Endothelial cell of umbilical vein (primary cell): ENCODE measurements at regions not wholly inside any gene's neighbourhood (a gene's known extent, or its start where the extent isn't known, plus 50 kb on each side); places are given as distances from the start of the nearest gene placed in this dataset.

Experiments used
- BruUV-seq: library from RNA; stranded (reverse); fragments of 400-500 nt; replicated peaks from 2 replicates; lab custom pipeline; 2021; lab: Mats Ljungman, UMichigan
- CTCF ChIA-PET: fragments of 300-600, 350-600 bp; sonication (Branson Sonifier 250); formaldehyde crosslinking; loops from one replicate; lab custom pipeline; 2021; ENCODE audit warnings: antibody characterized with exemption, inconsistent platforms; lab: Charles Lee
- POLR2A ChIA-PET: fragments of 300-600, 350-600 bp; sonication (Branson Sonifier 250); formaldehyde crosslinking; loops from one replicate; lab custom pipeline; 2021; ENCODE audit warnings: antibody characterized with exemption, inconsistent platforms; lab: Charles Lee
- DNase-seq: peaks from one replicate; pipeline ENCODE4 v3.0.0-alpha.2; 2011; ENCODE audit warnings: low read depth, low spot score
- FAIRE-seq: peaks from 2 replicates; lab custom pipeline; 2011; peaks lifted over from hg19 to GRCh38; lab: Jason Lieb, UNC
- H2AFZ ChIP-seq: 2 replicates; pipeline ENCODE4 v1.6.0; 2012; ENCODE audit warnings: low read depth, low read length, control low read depth, inconsistent platforms
- H3K27ac ChIP-seq: 2 replicates; pipeline ENCODE4 v1.5.1; 2011; ENCODE audit warnings: low read depth, mild to moderate bottlenecking, control low read depth, low read length, moderate library complexity; ENCODE audit not compliant: insufficient read depth
- H3K27me3 ChIP-seq, 2 experiments: 2 replicates each; pipeline versions ENCODE4 v1.6.0 to v1.6.1; 2011; ENCODE audit warnings: low read length in 2 of 2, mixed read lengths in 1 of 2; ENCODE audit not compliant: control insufficient read depth in 2 of 2, insufficient read depth in 2 of 2
- H3K36me3 ChIP-seq, 2 experiments: 2 replicates in 1 of 2; 3 replicates in 1 of 2; pipeline ENCODE4 v1.5.1; 2011; ENCODE audit warnings: low read length in 2 of 2, mild to moderate bottlenecking in 1 of 2, moderate library complexity in 1 of 2; ENCODE audit not compliant: control insufficient read depth in 2 of 2, insufficient read depth in 2 of 2; ENCODE audit errors: extremely low read depth in 1 of 2
- H3K4me1 ChIP-seq: 3 replicates; pipeline ENCODE4 v1.5.1; 2011; ENCODE audit warnings: mild to moderate bottlenecking, low read length; ENCODE audit not compliant: control insufficient read depth, insufficient read depth; ENCODE audit errors: extremely low read depth
- H3K4me2 ChIP-seq: 2 replicates; pipeline ENCODE4 v1.6.1; 2011; ENCODE audit warnings: low read length, control low read depth, mixed read lengths; ENCODE audit not compliant: insufficient read depth
- H3K4me3 ChIP-seq, 3 experiments: fragments of 200-600 bp in 1 of 3; sonication (generic), shearing (Covaris generic) in 1 of 3; replicated peaks in 1 of 3; 2 replicates each; pipeline ENCODE4 v1.5.1; 2011 to 2016; ENCODE audit warnings: control low read depth in 3 of 3, low read length in 3 of 3, mild to moderate bottlenecking in 2 of 3, inconsistent platforms in 1 of 3, low read depth in 1 of 3, moderate library complexity in 1 of 3; ENCODE audit not compliant: insufficient read depth in 1 of 3
- H3K79me2 ChIP-seq: 2 replicates; pipeline ENCODE4 v1.6.0; 2012; ENCODE audit warnings: low read length, inconsistent platforms; ENCODE audit not compliant: control insufficient read depth, insufficient read depth
- H3K9ac ChIP-seq: replicated peaks from 2 replicates; pipeline ENCODE3; 2011; ENCODE audit warnings: low read length, control low read depth; ENCODE audit not compliant: insufficient read depth; ENCODE audit errors: extremely low read depth
- H3K9me1 ChIP-seq: replicated peaks from 3 replicates; pipeline ENCODE4 v1.6.0; 2011; ENCODE audit warnings: mild to moderate bottlenecking, low read length; ENCODE audit not compliant: control insufficient read depth, insufficient read depth; ENCODE audit errors: extremely low read depth
- H3K9me3 ChIP-seq: replicated peaks from 2 replicates; pipeline ENCODE4 v1.5.1; 2012; ENCODE audit warnings: low read length, inconsistent platforms; ENCODE audit not compliant: control insufficient read depth, insufficient read depth
- H4K20me1 ChIP-seq: replicated peaks from 2 replicates; pipeline ENCODE3; 2011; ENCODE audit warnings: mild to moderate bottlenecking, low read length; ENCODE audit not compliant: control insufficient read depth, insufficient read depth; ENCODE audit errors: extremely low read depth
- EZH2 ChIP-seq: IDR thresholded peaks from 2 replicates; pipeline ENCODE4 v1.6.1; 2012; ENCODE audit warnings: borderline replicate concordance, low read depth, mild to moderate bottlenecking, moderate library complexity, low read length, inconsistent platforms; ENCODE audit not compliant: severe bottlenecking
- FOS ChIP-seq: IDR thresholded peaks from 2 replicates; pipeline ENCODE4 v1.6.1; 2011; ENCODE audit warnings: mild to moderate bottlenecking, low read length, moderate library complexity, borderline replicate concordance; ENCODE audit not compliant: insufficient read depth
- GATA2 ChIP-seq: IDR thresholded peaks from 2 replicates; pipeline ENCODE4 v1.7.0; 2011; ENCODE audit warnings: low read depth, mild to moderate bottlenecking, moderate library complexity, mixed read lengths, low read length; ENCODE audit not compliant: insufficient read length, insufficient read depth
- JUN ChIP-seq: IDR thresholded peaks from 2 replicates; pipeline ENCODE4 v1.6.1; 2011; ENCODE audit warnings: borderline replicate concordance, low read depth; ENCODE audit not compliant: insufficient read length, insufficient read depth
- MYC ChIP-seq: IDR thresholded peaks from one replicate; pipeline ENCODE4 v1.6.1; 2011; ENCODE audit warnings: mild to moderate bottlenecking, low read depth, low read length
- POLR2A ChIP-seq: IDR thresholded peaks from 2 replicates; pipeline ENCODE4 v1.6.1; 2012; ENCODE audit warnings: low read depth, mild to moderate bottlenecking, control low read depth, low read length
- POLR2AphosphoS5 ChIP-seq: IDR thresholded peaks from 2 replicates; pipeline ENCODE4 v1.6.1; 2012; ENCODE audit warnings: low read depth, mild to moderate bottlenecking, control low read depth, low read length, moderate library complexity; ENCODE audit not compliant: insufficient read depth
- dilution Hi-C: fragments of 300-500 bp; cut with MboI; formaldehyde crosslinking; loops from one replicate; pipeline ENCODE4 v1.15.0; 2019; ENCODE audit warnings: low sequenced_read_pairs; ENCODE audit not compliant: extremely low pct_ligation_motif_present
- intact Hi-C: fragments of 100-400 bp; cut with micrococcal nuclease; formaldehyde crosslinking; loops from one replicate; pipeline ENCODE4 v1.10.0; 2022

GRCh38 chr10:113259576-113260226 lies 293.2 kb upstream of the HABP2 start:
- Histone ChIP-seq H3K9me3 (no peaks in the 10 kb centered on the region), H3K9ac (no peak overlapping the region), H2AFZ (no peak overlapping the region), H3K27ac (no peak overlapping the region), H3K4me2 (no peak overlapping the region), H3K27me3 (no peaks in the 10 kb centered on the region), H3K4me1 (no peaks in the 10 kb centered on the region), H3K4me3 (no peak overlapping the region), H3K9me1 (no peaks in the 10 kb centered on the region), H3K79me2 (no peaks in the 10 kb centered on the region), H4K20me1 (no peaks in the 10 kb centered on the region), H3K36me3 (no peaks in the 10 kb centered on the region)
- dilution Hi-C loops (no loop called here), intact Hi-C loops (no loop called here)
- POLR2A ChIA-PET, result no interaction called here
- no peak for DNase-seq
- TF ChIP-seq POLR2A (no peak), MYC (no peak), FOS (no peak)
- no peak for FAIRE-seq
- CTCF ChIA-PET, result no interaction called here
- BruUV-seq, result no TSS peak

- Histone ChIP-seq H2AFZ (no peak overlapping the region), H3K4me1 (no peaks in the 10 kb centered on the region), H3K9me3 (no peaks in the 10 kb centered on the region), H3K9ac (no peak overlapping the region), H4K20me1 (no peaks in the 10 kb centered on the region), H3K36me3 (no peaks in the 10 kb centered on the region), H3K4me2 (no peak overlapping the region), H3K79me2 (no peaks in the 10 kb centered on the region), H3K27me3 (no peaks in the 10 kb centered on the region), H3K9me1 (no peaks in the 10 kb centered on the region), H3K4me3 (no peak overlapping the region), H3K27ac (no peak overlapping the region)
- dilution Hi-C loops (no loop called here), intact Hi-C loops (no loop called here)
- TF ChIP-seq EZH2 (no peak), POLR2AphosphoS5 (no peak), GATA2 (no peak), FOS (no peak), POLR2A (no peak), JUN (no peak)
- ChIA-PET CTCF (no interaction called here), POLR2A (no interaction called here)
- BruUV-seq, result no TSS peak
- DNase-seq (no peak), FAIRE-seq (no peak)
Observed at GRCh38 chr10:113261161-113261560, 291.7 kb upstream of the HABP2 start.
